A673 (cell line): ENCODE measurements at regions not wholly inside any gene's neighbourhood (a gene's known extent, or its start where the extent isn't known, plus 50 kb on each side); places are given as distances from the start of the nearest gene placed in this dataset.

Experiments
- BruUV-seq: library from RNA; stranded (reverse); fragments of 400-500 nt; replicated peaks from 2 replicates; lab custom pipeline; 2021; lab: Mats Ljungman, UMichigan
- CTCF ChIA-PET: fragments of 300-600 bp; sonication (Branson Sonifier 250); formaldehyde crosslinking; loops from one replicate; lab custom pipeline; 2022; ENCODE audit warnings: antibody characterized with exemption; lab: Charles Lee
- POLR2A ChIA-PET: fragments of 300-600 bp; sonication (Branson Sonifier 250); formaldehyde crosslinking; loops from one replicate; lab custom pipeline; 2022; ENCODE audit warnings: antibody characterized with exemption; ENCODE audit not compliant: low non-redundant PET; lab: Charles Lee
- DNase-seq: peaks from one replicate; pipeline ENCODE4 v3.0.0-alpha.2; 2015; ENCODE audit warnings: low spot score
- H3K27ac ChIP-seq: fragments of 200-600 bp; sonication (generic); 2 replicates; pipeline ENCODE4 v1.5.1; 2016; ENCODE audit warnings: mixed run types, low read depth, mild to moderate bottlenecking, mixed read lengths, antibody characterized with exemption, low read length; ENCODE audit not compliant: poor library complexity, severe bottlenecking
- H3K27me3 ChIP-seq: fragments of 200-600 bp; sonication (generic); replicated peaks from 2 replicates; pipeline ENCODE4 v1.6.1; 2017; ENCODE audit warnings: mixed run types, low read depth, mild to moderate bottlenecking, mixed read lengths, antibody characterized with exemption, low read length; ENCODE audit not compliant: insufficient read depth, poor library complexity
- H3K36me3 ChIP-seq: fragments of 200-600 bp; sonication (generic); 2 replicates; pipeline ENCODE4 v1.6.1; 2016; ENCODE audit warnings: mixed run types, mild to moderate bottlenecking, mixed read lengths, antibody characterized with exemption, low read length; ENCODE audit not compliant: insufficient read depth, poor library complexity, severe bottlenecking
- H3K4me1 ChIP-seq: fragments of 200-600 bp; sonication (generic); 2 replicates; pipeline ENCODE4 v1.6.1; 2017; ENCODE audit warnings: mixed run types, mild to moderate bottlenecking, mixed read lengths, antibody characterized with exemption, low read length; ENCODE audit not compliant: insufficient read depth, poor library complexity, severe bottlenecking
- H3K4me3 ChIP-seq: fragments of 200-600 bp; sonication (generic); 2 replicates; pipeline ENCODE4 v1.5.1; 2016; ENCODE audit warnings: low read depth, mixed run types, mild to moderate bottlenecking, mixed read lengths, low read length; ENCODE audit not compliant: poor library complexity, severe bottlenecking
- H3K9me3 ChIP-seq: fragments of 200-600 bp; sonication (generic); 2 replicates; pipeline ENCODE4 v1.6.1; 2016; ENCODE audit warnings: mixed run types, low read depth, mild to moderate bottlenecking, mixed read lengths, antibody characterized with exemption, low read length; ENCODE audit not compliant: poor library complexity, severe bottlenecking
- CTCF ChIP-seq: fragments of 300-800, 200-600 bp; sonication (generic); conservative IDR thresholded peaks from 2 replicates; pipeline ENCODE4 v1.5.1; 2017; ENCODE audit warnings: low read depth, mild to moderate bottlenecking, antibody characterized with exemption, low read length, moderate library complexity, mixed read lengths
- EZH2 ChIP-seq: fragments of 200-600 bp; sonication (generic); IDR thresholded peaks from 2 replicates; pipeline ENCODE4 v1.6.1; 2017; ENCODE audit warnings: borderline replicate concordance, low read depth, mild to moderate bottlenecking, mixed read lengths, antibody characterized with exemption, low read length; ENCODE audit not compliant: poor library complexity, severe bottlenecking
- intact Hi-C: fragments of 100-400 bp; cut with micrococcal nuclease; formaldehyde crosslinking; loops from one replicate; pipeline ENCODE4 v1.10.0; 2022; ENCODE audit not compliant: unreplicated experiment

- intact Hi-C loops, result no loop called here
- H3K27ac ChIP-seq, result no peak overlapping the region
- H3K9me3 ChIP-seq, result no peaks in the 10 kb centered on the region
- H3K4me3 ChIP-seq, result no peak overlapping the region
- BruUV-seq, result no TSS peak
- ChIA-PET CTCF (no interaction called here), POLR2A (no interaction called here)
- TF ChIP-seq CTCF (no peak), EZH2 (no peak)
- H3K4me1 ChIP-seq, result no peaks in the 10 kb centered on the region
- H3K27me3 ChIP-seq, result peaks cover 11% of the 10 kb centered on the region
- no peaks in the 10 kb centered on the region for H3K36me3 ChIP-seq
- no peak for DNase-seq
These were observed 143.5 kb downstream of the RELL1 start for GRCh38 chr4:37542706-37543105.

- Histone ChIP-seq H3K4me1 (no peaks in the 10 kb centered on the region), H3K27me3 (peaks cover 11% of the 10 kb centered on the region), H3K27ac (no peak overlapping the region), H3K36me3 (no peaks in the 10 kb centered on the region), H3K9me3 (no peaks in the 10 kb centered on the region), H3K4me3 (no peak overlapping the region)
- DNase-seq, result no peak
- POLR2A ChIA-PET, result no interaction called here
- no TSS peak for BruUV-seq
- intact Hi-C loops, result no loop called here
- CTCF ChIA-PET, result no interaction called here
- TF ChIP-seq EZH2 (no peak), CTCF (no peak)
These were observed 144.2 kb downstream of the RELL1 start for GRCh38 chr4:37541956-37542355.

- intact Hi-C loops, result no loop called here
- Histone ChIP-seq H3K27me3 (peaks cover 11% of the 10 kb centered on the region), H3K27ac (no peak overlapping the region), H3K36me3 (no peaks in the 10 kb centered on the region), H3K9me3 (no peaks in the 10 kb centered on the region), H3K4me1 (no peaks in the 10 kb centered on the region), H3K4me3 (no peak overlapping the region)
- BruUV-seq, result no TSS peak
- no peak for DNase-seq
- ChIA-PET CTCF (no interaction called here), POLR2A (no interaction called here)
- no peak for TF ChIP-seq CTCF
- no peak for TF ChIP-seq EZH2
These were observed 145.7 kb downstream of the RELL1 start for GRCh38 chr4:37540486-37540885.
